AG10803 (cell line): ENCODE measurements at regions not wholly inside any gene's neighbourhood (a gene's known extent, or its start where the extent isn't known, plus 50 kb on each side); places are given as distances from the start of the nearest gene placed in this dataset.

Experiments used
- DNase-seq: peaks from one replicate; pipeline ENCODE4 v3.0.0; 2010; ENCODE audit warnings: low read depth
- H3K4me3 ChIP-seq: 2 replicates; pipeline ENCODE4 v1.5.1; 2011; ENCODE audit warnings: mild to moderate bottlenecking, low read length, control low read depth
- TF ChIP-seq, protein P1 (sequence below): conservative IDR thresholded peaks from 2 replicates; pipeline ENCODE4 v1.5.1; 2011; ENCODE audit warnings: mild to moderate bottlenecking, low read length, control low read depth, inconsistent platforms

DNA sequence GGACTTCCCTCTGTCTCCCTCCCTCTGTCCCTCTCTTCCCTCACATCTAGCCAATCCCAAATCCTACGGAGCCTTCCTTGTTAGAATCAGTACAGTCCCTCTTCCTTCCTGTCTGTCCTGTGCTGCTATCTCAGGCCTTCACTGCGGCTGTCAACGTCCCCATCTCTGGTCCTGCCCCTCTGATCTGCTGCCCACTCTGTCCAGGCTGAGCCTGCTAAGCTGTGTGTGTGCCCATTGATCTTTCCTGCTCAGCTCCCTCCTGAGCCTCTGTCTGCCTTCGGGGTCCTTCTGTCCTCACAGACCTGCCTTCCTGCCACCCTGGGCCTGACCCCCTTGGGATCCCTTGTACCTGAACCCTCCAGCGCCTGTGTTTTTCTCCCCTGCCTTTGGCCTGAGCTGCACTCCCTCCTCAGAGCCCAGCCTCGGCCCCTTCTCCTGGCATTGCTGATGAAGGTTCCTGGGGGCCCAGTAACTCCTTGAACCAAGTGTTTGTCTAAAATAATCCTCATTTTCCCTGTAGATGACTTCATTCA lies 182.1 kb upstream of the SHH start:
- no peak for DNase-seq
- TF ChIP-seq, protein P1, sequence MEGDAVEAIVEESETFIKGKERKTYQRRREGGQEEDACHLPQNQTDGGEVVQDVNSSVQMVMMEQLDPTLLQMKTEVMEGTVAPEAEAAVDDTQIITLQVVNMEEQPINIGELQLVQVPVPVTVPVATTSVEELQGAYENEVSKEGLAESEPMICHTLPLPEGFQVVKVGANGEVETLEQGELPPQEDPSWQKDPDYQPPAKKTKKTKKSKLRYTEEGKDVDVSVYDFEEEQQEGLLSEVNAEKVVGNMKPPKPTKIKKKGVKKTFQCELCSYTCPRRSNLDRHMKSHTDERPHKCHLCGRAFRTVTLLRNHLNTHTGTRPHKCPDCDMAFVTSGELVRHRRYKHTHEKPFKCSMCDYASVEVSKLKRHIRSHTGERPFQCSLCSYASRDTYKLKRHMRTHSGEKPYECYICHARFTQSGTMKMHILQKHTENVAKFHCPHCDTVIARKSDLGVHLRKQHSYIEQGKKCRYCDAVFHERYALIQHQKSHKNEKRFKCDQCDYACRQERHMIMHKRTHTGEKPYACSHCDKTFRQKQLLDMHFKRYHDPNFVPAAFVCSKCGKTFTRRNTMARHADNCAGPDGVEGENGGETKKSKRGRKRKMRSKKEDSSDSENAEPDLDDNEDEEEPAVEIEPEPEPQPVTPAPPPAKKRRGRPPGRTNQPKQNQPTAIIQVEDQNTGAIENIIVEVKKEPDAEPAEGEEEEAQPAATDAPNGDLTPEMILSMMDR, result no peak
- H3K4me3 ChIP-seq, result no peak overlapping the region

DNA sequence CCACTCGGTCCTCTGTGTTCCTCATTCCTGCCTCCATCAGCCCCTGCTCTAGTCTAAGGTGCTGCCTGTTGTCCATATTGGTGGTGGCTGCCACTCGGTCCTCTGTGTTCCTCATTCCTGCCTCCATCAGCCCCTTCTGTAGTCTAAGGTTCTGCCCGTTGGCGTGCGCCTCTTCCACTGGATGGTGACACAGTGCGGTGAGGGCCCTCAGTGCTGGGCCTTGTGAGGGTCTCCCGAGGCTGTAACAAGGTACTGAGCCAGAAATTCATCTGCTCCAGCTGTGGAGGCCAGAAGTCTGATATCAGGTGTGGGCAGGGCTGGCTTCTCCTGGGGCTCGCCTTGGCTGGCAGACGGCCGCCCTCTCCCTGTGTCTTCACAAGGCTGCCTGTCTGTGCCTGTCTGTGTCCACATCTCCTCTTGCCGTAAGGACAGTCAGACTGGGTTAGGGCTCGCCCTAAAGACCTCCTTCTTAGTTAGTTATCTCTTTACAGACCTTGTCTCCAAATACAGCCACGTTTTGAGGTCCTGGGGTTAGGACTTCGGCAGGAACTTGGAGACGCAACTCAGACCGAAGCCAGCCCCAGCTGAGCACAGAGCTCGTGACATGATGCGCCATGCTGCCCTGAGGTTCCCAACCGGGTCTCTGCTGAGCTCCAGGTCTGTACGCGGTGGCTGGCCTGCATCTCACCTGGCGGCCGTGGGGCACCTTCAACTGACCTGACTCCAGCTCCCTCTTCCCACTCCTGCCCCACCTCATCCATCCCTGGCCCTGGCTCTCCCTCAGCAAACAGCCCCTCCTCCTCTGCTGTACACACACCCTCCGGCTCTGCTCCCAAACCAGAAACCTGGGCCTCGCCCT lies 181.4 kb upstream of the SHH start:
- TF ChIP-seq, protein P1, result no peak
- no peak overlapping the region for H3K4me3 ChIP-seq
- DNase-seq, result no peak

DNA sequence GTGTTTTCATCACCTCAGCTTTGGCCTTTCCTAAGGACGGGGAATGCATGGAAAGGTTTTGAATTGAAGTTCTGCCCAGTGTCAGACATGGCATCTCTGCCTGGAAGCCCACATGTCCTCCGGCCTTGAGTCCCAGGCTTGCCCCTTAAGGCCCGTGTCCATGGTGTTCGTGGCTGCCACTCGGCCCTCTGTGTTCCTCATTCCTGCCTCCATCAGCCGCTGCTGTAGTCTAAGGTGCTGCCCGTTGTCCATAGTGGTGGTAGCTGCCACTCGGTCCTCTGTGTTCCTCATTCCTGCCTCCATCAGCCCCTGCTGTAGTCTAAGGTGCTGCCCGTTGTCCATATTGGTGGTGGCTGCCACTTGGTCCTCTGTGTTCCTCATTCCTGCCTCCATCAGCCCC lies 180.7 kb upstream of the SHH start:
- TF ChIP-seq, protein P1, result no peak
- no peak for DNase-seq
- H3K4me3 ChIP-seq, result no peak overlapping the region

DNA sequence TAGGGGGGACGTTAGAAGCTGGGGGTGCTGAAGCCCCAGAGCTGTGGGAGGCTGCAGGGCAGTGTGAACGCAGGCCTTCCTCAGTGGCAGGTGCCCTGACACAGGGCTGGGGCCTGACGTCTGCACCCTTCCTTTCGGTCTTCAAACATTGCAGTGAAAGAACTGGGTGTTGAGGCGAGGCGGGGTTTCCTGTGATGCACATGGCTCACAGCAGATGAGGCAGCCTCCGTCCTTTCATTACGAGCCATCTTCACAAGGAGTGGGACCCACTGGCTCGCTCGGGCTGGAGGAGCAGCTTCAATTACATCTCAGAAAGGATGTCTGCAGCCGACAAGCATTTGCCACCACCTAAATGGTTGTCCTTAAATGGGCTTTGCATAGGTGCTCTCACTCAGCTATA lies 180.3 kb upstream of the SHH start:
- TF ChIP-seq, protein P1, result no peak
- DNase-seq, result no peak
- no peak overlapping the region for H3K4me3 ChIP-seq

DNA sequence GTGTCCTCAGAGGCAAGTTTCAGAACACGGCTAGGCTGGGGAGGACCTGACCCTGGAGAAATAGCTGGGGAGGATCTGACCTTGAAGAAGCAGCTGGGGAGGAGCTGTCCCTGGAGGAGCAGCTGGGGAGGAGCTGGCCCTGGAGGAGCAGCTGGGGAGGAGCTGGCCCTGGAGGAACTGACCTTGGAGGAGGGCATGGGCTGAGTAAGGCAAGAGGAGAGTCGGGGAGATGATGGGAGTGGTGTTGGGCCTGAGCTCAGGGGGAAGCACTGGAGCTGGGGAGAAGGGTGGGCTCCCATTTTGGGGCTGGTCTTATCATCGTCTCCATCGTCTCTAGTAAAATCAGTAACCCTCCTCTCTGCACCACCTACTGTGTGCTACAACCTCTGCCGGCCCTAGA lies 179.8 kb upstream of the SHH start:
- H3K4me3 ChIP-seq, result no peak overlapping the region
- DNase-seq, result no peak
- TF ChIP-seq, protein P1, result no peak

DNA sequence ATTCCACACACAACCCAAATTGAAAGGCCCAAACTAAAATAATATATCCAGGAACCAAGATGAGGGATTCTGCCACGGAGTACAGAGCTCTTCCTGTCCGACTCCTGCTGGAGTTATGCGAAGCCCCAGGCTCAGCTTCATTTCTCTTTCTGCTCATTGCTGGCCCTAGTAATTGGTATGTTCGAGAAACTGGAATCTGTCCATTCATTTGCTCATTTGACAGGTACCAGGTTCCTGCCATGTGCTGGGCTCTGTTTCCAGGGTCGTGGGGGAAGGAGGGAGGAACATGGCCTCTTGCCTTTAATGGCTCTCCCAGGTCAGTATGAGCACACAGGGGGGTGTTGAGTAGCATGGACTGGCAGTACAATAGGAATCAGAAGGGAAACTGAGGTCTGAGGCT lies 179.2 kb upstream of the SHH start:
- no peak for DNase-seq
- TF ChIP-seq, protein P1, result no peak
- H3K4me3 ChIP-seq, result no peak overlapping the region

DNA sequence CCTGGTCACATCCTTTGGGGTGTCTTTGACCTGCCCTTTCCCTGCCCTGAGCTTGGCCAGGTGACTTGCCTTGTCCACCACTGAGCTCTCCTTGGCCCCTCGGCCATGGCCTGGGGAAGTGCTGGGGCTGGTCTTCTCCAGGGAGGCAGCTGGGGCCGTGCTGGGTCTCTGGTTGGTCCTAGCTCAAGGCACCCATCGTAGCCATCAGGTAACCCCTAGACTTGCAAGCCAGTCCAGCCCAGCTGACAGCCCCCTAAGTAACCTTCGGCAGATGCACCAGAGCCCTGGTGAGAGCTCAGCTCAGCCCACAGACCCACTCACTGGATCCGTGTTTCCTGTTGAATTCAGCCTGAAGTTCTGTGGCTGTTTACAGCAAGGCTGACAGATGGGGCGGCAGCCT lies 176.2 kb upstream of the SHH start:
- no peak overlapping the region for H3K4me3 ChIP-seq
- TF ChIP-seq, protein P1, result no peak
- DNase-seq, result no peak
